Endothelial cell of umbilical vein (primary cell): ENCODE measurements at regions not wholly inside any gene's neighbourhood (a gene's known extent, or its start where the extent isn't known, plus 50 kb on each side); places are given as distances from the start of the nearest gene placed in this dataset.

Experiments used
- BruUV-seq: library from RNA; stranded (reverse); fragments of 400-500 nt; replicated peaks from 2 replicates; lab custom pipeline; 2021; lab: Mats Ljungman, UMichigan
- CTCF ChIA-PET: fragments of 300-600, 350-600 bp; sonication (Branson Sonifier 250); formaldehyde crosslinking; loops from one replicate; lab custom pipeline; 2021; ENCODE audit warnings: antibody characterized with exemption, inconsistent platforms; lab: Charles Lee
- POLR2A ChIA-PET: fragments of 300-600, 350-600 bp; sonication (Branson Sonifier 250); formaldehyde crosslinking; loops from one replicate; lab custom pipeline; 2021; ENCODE audit warnings: antibody characterized with exemption, inconsistent platforms; lab: Charles Lee
- DNase-seq: peaks from one replicate; pipeline ENCODE4 v3.0.0-alpha.2; 2011; ENCODE audit warnings: low read depth, low spot score
- FAIRE-seq: peaks from 2 replicates; lab custom pipeline; 2011; peaks lifted over from hg19 to GRCh38; lab: Jason Lieb, UNC
- H2AFZ ChIP-seq: 2 replicates; pipeline ENCODE4 v1.6.0; 2012; ENCODE audit warnings: low read depth, low read length, control low read depth, inconsistent platforms
- H3K27ac ChIP-seq: 2 replicates; pipeline ENCODE4 v1.5.1; 2011; ENCODE audit warnings: low read depth, mild to moderate bottlenecking, control low read depth, low read length, moderate library complexity; ENCODE audit not compliant: insufficient read depth
- H3K27me3 ChIP-seq, 2 experiments: 2 replicates each; pipeline versions ENCODE4 v1.6.0 to v1.6.1; 2011; ENCODE audit warnings: low read length in 2 of 2, mixed read lengths in 1 of 2; ENCODE audit not compliant: control insufficient read depth in 2 of 2, insufficient read depth in 2 of 2
- H3K36me3 ChIP-seq, 2 experiments: 2 replicates in 1 of 2; 3 replicates in 1 of 2; pipeline ENCODE4 v1.5.1; 2011; ENCODE audit warnings: low read length in 2 of 2, mild to moderate bottlenecking in 1 of 2, moderate library complexity in 1 of 2; ENCODE audit not compliant: control insufficient read depth in 2 of 2, insufficient read depth in 2 of 2; ENCODE audit errors: extremely low read depth in 1 of 2
- H3K4me1 ChIP-seq: 3 replicates; pipeline ENCODE4 v1.5.1; 2011; ENCODE audit warnings: mild to moderate bottlenecking, low read length; ENCODE audit not compliant: control insufficient read depth, insufficient read depth; ENCODE audit errors: extremely low read depth
- H3K4me2 ChIP-seq: 2 replicates; pipeline ENCODE4 v1.6.1; 2011; ENCODE audit warnings: low read length, control low read depth, mixed read lengths; ENCODE audit not compliant: insufficient read depth
- H3K4me3 ChIP-seq, 3 experiments: fragments of 200-600 bp in 1 of 3; sonication (generic), shearing (Covaris generic) in 1 of 3; replicated peaks in 1 of 3; 2 replicates each; pipeline ENCODE4 v1.5.1; 2011 to 2016; ENCODE audit warnings: control low read depth in 3 of 3, low read length in 3 of 3, mild to moderate bottlenecking in 2 of 3, inconsistent platforms in 1 of 3, low read depth in 1 of 3, moderate library complexity in 1 of 3; ENCODE audit not compliant: insufficient read depth in 1 of 3
- H3K79me2 ChIP-seq: 2 replicates; pipeline ENCODE4 v1.6.0; 2012; ENCODE audit warnings: low read length, inconsistent platforms; ENCODE audit not compliant: control insufficient read depth, insufficient read depth
- H3K9ac ChIP-seq: replicated peaks from 2 replicates; pipeline ENCODE3; 2011; ENCODE audit warnings: low read length, control low read depth; ENCODE audit not compliant: insufficient read depth; ENCODE audit errors: extremely low read depth
- H3K9me1 ChIP-seq: replicated peaks from 3 replicates; pipeline ENCODE4 v1.6.0; 2011; ENCODE audit warnings: mild to moderate bottlenecking, low read length; ENCODE audit not compliant: control insufficient read depth, insufficient read depth; ENCODE audit errors: extremely low read depth
- H3K9me3 ChIP-seq: replicated peaks from 2 replicates; pipeline ENCODE4 v1.5.1; 2012; ENCODE audit warnings: low read length, inconsistent platforms; ENCODE audit not compliant: control insufficient read depth, insufficient read depth
- H4K20me1 ChIP-seq: replicated peaks from 2 replicates; pipeline ENCODE3; 2011; ENCODE audit warnings: mild to moderate bottlenecking, low read length; ENCODE audit not compliant: control insufficient read depth, insufficient read depth; ENCODE audit errors: extremely low read depth
- EZH2 ChIP-seq: IDR thresholded peaks from 2 replicates; pipeline ENCODE4 v1.6.1; 2012; ENCODE audit warnings: borderline replicate concordance, low read depth, mild to moderate bottlenecking, moderate library complexity, low read length, inconsistent platforms; ENCODE audit not compliant: severe bottlenecking
- FOS ChIP-seq: IDR thresholded peaks from 2 replicates; pipeline ENCODE4 v1.6.1; 2011; ENCODE audit warnings: mild to moderate bottlenecking, low read length, moderate library complexity, borderline replicate concordance; ENCODE audit not compliant: insufficient read depth
- GATA2 ChIP-seq: IDR thresholded peaks from 2 replicates; pipeline ENCODE4 v1.7.0; 2011; ENCODE audit warnings: low read depth, mild to moderate bottlenecking, moderate library complexity, mixed read lengths, low read length; ENCODE audit not compliant: insufficient read length, insufficient read depth
- JUN ChIP-seq: IDR thresholded peaks from 2 replicates; pipeline ENCODE4 v1.6.1; 2011; ENCODE audit warnings: borderline replicate concordance, low read depth; ENCODE audit not compliant: insufficient read length, insufficient read depth
- MAX ChIP-seq: IDR thresholded peaks from 2 replicates; pipeline ENCODE4 v1.6.1; 2011; ENCODE audit not compliant: insufficient read depth, insufficient read length
- MYC ChIP-seq: IDR thresholded peaks from one replicate; pipeline ENCODE4 v1.6.1; 2011; ENCODE audit warnings: mild to moderate bottlenecking, low read depth, low read length
- POLR2A ChIP-seq: IDR thresholded peaks from 2 replicates; pipeline ENCODE4 v1.6.1; 2012; ENCODE audit warnings: low read depth, mild to moderate bottlenecking, control low read depth, low read length
- POLR2AphosphoS5 ChIP-seq: IDR thresholded peaks from 2 replicates; pipeline ENCODE4 v1.6.1; 2012; ENCODE audit warnings: low read depth, mild to moderate bottlenecking, control low read depth, low read length, moderate library complexity; ENCODE audit not compliant: insufficient read depth
- dilution Hi-C: fragments of 300-500 bp; cut with MboI; formaldehyde crosslinking; loops from one replicate; pipeline ENCODE4 v1.15.0; 2019; ENCODE audit warnings: low sequenced_read_pairs; ENCODE audit not compliant: extremely low pct_ligation_motif_present
- intact Hi-C: fragments of 100-400 bp; cut with micrococcal nuclease; formaldehyde crosslinking; loops from one replicate; pipeline ENCODE4 v1.10.0; 2022
- TF ChIP-seq, protein P1 (sequence below), 2 donors: IDR thresholded peaks; 1 replicate in 1 of 2; 2 replicates in 1 of 2; pipeline ENCODE4 v1.5.1; 2011; ENCODE audit warnings: low read length in 2 of 2, mild to moderate bottlenecking in 2 of 2, moderate library complexity in 2 of 2, control low read depth in 1 of 2, inconsistent platforms in 1 of 2, low read depth in 1 of 2; ENCODE audit not compliant: insufficient read depth in 1 of 2; ENCODE audit errors: extremely low read depth in 1 of 2

DNA sequence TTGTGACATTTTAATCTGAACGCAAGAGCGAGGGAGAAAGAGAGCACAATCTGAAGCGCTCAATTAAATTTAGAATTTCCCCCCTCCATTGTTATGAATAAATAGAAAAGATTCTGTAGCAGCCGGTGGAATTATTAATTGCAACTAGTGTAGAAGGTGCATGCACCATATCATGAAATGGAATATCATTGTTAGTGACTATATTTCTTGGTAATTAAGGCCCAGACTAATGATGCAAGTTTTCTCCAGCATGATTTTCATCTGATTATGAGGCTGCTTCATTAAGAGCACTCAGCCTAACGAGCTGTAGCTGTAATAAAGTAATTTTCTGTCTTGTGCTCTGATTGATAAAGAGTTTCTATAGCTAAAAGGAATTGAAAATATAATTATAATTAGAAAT is 432.2 kb upstream of the SPRED2 start:
- FAIRE-seq (no peak), DNase-seq (no peak)
- Histone ChIP-seq H3K4me1 (no peaks in the 10 kb centered on the region), H3K9me1 (no peaks in the 10 kb centered on the region), H3K4me3 (no peak overlapping the region), H3K4me2 (no peak overlapping the region), H2AFZ (no peak overlapping the region), H3K27me3 (no peaks in the 10 kb centered on the region), H3K27ac (no peak overlapping the region), H3K9me3 (no peaks in the 10 kb centered on the region), H4K20me1 (no peaks in the 10 kb centered on the region), H3K36me3 (no peaks in the 10 kb centered on the region), H3K9ac (no peak overlapping the region), H3K79me2 (no peaks in the 10 kb centered on the region)
- dilution Hi-C loops: no loop called here
- no TSS peak for BruUV-seq
- TF ChIP-seq GATA2 (no peak), POLR2AphosphoS5 (no peak), POLR2A (no peak)
- intact Hi-C loops: no loop called here
- CTCF ChIA-PET: no interaction called here
- POLR2A ChIA-PET: no interaction called here

GRCh38 chr2:65863713-65864112 is 431.3 kb upstream of the SPRED2 start:
- intact Hi-C loops: no loop called here
- H4K20me1 ChIP-seq: no peaks in the 10 kb centered on the region
- no peak overlapping the region for H2AFZ ChIP-seq
- H3K4me1 ChIP-seq: no peaks in the 10 kb centered on the region
- TF ChIP-seq JUN (no peak), MYC (no peak), EZH2 (no peak), MAX (no peak), FOS (no peak), POLR2AphosphoS5 (no peak), POLR2A (no peak), GATA2 (no peak)
- TF ChIP-seq, protein P1, sequence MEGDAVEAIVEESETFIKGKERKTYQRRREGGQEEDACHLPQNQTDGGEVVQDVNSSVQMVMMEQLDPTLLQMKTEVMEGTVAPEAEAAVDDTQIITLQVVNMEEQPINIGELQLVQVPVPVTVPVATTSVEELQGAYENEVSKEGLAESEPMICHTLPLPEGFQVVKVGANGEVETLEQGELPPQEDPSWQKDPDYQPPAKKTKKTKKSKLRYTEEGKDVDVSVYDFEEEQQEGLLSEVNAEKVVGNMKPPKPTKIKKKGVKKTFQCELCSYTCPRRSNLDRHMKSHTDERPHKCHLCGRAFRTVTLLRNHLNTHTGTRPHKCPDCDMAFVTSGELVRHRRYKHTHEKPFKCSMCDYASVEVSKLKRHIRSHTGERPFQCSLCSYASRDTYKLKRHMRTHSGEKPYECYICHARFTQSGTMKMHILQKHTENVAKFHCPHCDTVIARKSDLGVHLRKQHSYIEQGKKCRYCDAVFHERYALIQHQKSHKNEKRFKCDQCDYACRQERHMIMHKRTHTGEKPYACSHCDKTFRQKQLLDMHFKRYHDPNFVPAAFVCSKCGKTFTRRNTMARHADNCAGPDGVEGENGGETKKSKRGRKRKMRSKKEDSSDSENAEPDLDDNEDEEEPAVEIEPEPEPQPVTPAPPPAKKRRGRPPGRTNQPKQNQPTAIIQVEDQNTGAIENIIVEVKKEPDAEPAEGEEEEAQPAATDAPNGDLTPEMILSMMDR (IDR thresholded peaks at IDR 0.05; ENCODE audit: extremely low read depth in 1 of 2, insufficient read depth in 1 of 2, low read depth in 1 of 2, low read length in 2 of 2): no peak
- no peaks in the 10 kb centered on the region for H3K27me3 ChIP-seq
- POLR2A ChIA-PET: no interaction called here
- no peak overlapping the region for H3K27ac ChIP-seq
- CTCF ChIA-PET: no interaction called here
- dilution Hi-C loops: no loop called here
- no peak overlapping the region for H3K4me2 ChIP-seq
- DNase-seq (no peak), FAIRE-seq (no peak)
- no peak overlapping the region for H3K9ac ChIP-seq
- BruUV-seq: no TSS peak
- no peaks in the 10 kb centered on the region for H3K9me3 ChIP-seq
- H3K9me1 ChIP-seq: no peaks in the 10 kb centered on the region
- H3K79me2 ChIP-seq: no peaks in the 10 kb centered on the region
- H3K4me3 ChIP-seq: no peak overlapping the region
- H3K36me3 ChIP-seq: no peaks in the 10 kb centered on the region
